H9 (cell line): ENCODE measurements at regions not wholly inside any gene's neighbourhood (a gene's known extent, or its start where the extent isn't known, plus 50 kb on each side); places are given as distances from the start of the nearest gene placed in this dataset.

Experiments
- DNase-seq: peaks from one replicate; pipeline ENCODE4 v3.0.0-alpha.2; 2017
- H2AFZ ChIP-seq: one replicate; pipeline ENCODE4 v1.6.1; 2013; ENCODE audit warnings: mild to moderate bottlenecking, low read length, control low read depth, moderate library complexity
- H2AK5ac ChIP-seq: 2 replicates; pipeline ENCODE4 v1.6.1; 2013; ENCODE audit warnings: low read length, control low read depth, mixed read lengths; ENCODE audit not compliant: insufficient read length
- H2BK120ac ChIP-seq: one replicate; pipeline ENCODE4 v1.6.1; 2013; ENCODE audit warnings: low read depth, mild to moderate bottlenecking, low read length, control low read depth, inconsistent platforms; ENCODE audit not compliant: poor library complexity, severe bottlenecking
- H2BK12ac ChIP-seq: 2 replicates; pipeline ENCODE4 v1.6.1; 2013; ENCODE audit warnings: low read length, control low read depth, mixed read lengths, low read depth; ENCODE audit not compliant: insufficient read length
- H2BK15ac ChIP-seq: 2 replicates; pipeline ENCODE4 v1.6.1; 2013; ENCODE audit warnings: low read depth, low read length, control low read depth
- H2BK20ac ChIP-seq: one replicate; pipeline ENCODE4 v1.6.1; 2013; ENCODE audit warnings: low read depth, mild to moderate bottlenecking, low read length, control low read depth, inconsistent platforms; ENCODE audit not compliant: poor library complexity, severe bottlenecking
- H2BK5ac ChIP-seq: 2 replicates; pipeline ENCODE4 v1.6.1; 2013; ENCODE audit warnings: low read length, control low read depth, mixed read lengths; ENCODE audit not compliant: insufficient read length
- H3K14ac ChIP-seq: 2 replicates; pipeline ENCODE4 v1.6.1; 2013; ENCODE audit warnings: low read length, control low read depth; ENCODE audit not compliant: insufficient read depth
- H3K18ac ChIP-seq: 2 replicates; pipeline ENCODE4 v1.6.1; 2013; ENCODE audit warnings: low read depth, mild to moderate bottlenecking, mixed read lengths, low read length, control low read depth; ENCODE audit not compliant: insufficient read length
- H3K23ac ChIP-seq: 2 replicates; pipeline ENCODE4 v1.6.1; 2013; ENCODE audit warnings: low read length, control low read depth, mixed read lengths, low read depth; ENCODE audit not compliant: insufficient read length
- H3K23me2 ChIP-seq: 2 replicates; pipeline ENCODE4 v1.6.1; 2013; ENCODE audit warnings: low read depth, mild to moderate bottlenecking, mixed read lengths, low read length, control low read depth; ENCODE audit not compliant: insufficient read length, poor library complexity, severe bottlenecking
- H3K27ac ChIP-seq: 2 replicates; pipeline ENCODE4 v1.5.1; 2013; ENCODE audit warnings: low read length, control low read depth, mixed read lengths, low read depth; ENCODE audit not compliant: insufficient read length
- H3K27me3 ChIP-seq: 2 replicates; pipeline ENCODE4 v1.6.1; 2013; ENCODE audit warnings: low read length, control low read depth, inconsistent platforms; ENCODE audit not compliant: insufficient read depth
- H3K4ac ChIP-seq: 2 replicates; pipeline ENCODE4 v1.6.1; 2013; ENCODE audit warnings: low read depth, mild to moderate bottlenecking, control low read depth, inconsistent platforms, low read length, moderate library complexity
- H3K4me1 ChIP-seq: 2 replicates; pipeline ENCODE4 v1.6.1; 2013; ENCODE audit warnings: low read length, control low read depth, inconsistent platforms; ENCODE audit not compliant: insufficient read depth
- H3K4me2 ChIP-seq: 2 replicates; pipeline ENCODE4 v1.6.1; 2013; ENCODE audit warnings: low read length, control low read depth, mixed read lengths; ENCODE audit not compliant: insufficient read length, insufficient read depth
- H3K56ac ChIP-seq: 2 replicates; pipeline ENCODE4 v1.6.1; 2013; ENCODE audit warnings: low read depth, mild to moderate bottlenecking, mixed read lengths, low read length, control low read depth; ENCODE audit not compliant: insufficient read length
- H3K79me1 ChIP-seq: 2 replicates; pipeline ENCODE4 v1.6.1; 2013; ENCODE audit warnings: low read depth, mild to moderate bottlenecking, moderate library complexity, low read length, control low read depth, inconsistent platforms; ENCODE audit not compliant: insufficient read depth, poor library complexity, severe bottlenecking
- H3K79me2 ChIP-seq: 2 replicates; pipeline ENCODE4 v1.6.1; 2013; ENCODE audit warnings: low read length, control low read depth, inconsistent platforms; ENCODE audit not compliant: insufficient read depth
- H3K9ac ChIP-seq: 2 replicates; pipeline ENCODE4 v1.6.1; 2013; ENCODE audit warnings: low read length, control low read depth, mixed read lengths; ENCODE audit not compliant: insufficient read length; ENCODE audit errors: extremely low read depth
- H3K9me3 ChIP-seq: one replicate; pipeline ENCODE4 v1.6.1; 2013; ENCODE audit warnings: low read depth, low read length, inconsistent platforms; ENCODE audit not compliant: control insufficient read depth
- H3T11ph ChIP-seq: one replicate; pipeline ENCODE4 v1.6.1; 2013; ENCODE audit warnings: mild to moderate bottlenecking, low read length, control low read depth, inconsistent platforms
- H4K20me1 ChIP-seq: one replicate; pipeline ENCODE4 v1.6.1; 2013; ENCODE audit not compliant: control insufficient read depth, insufficient read length, insufficient read depth
- H4K5ac ChIP-seq: 2 replicates; pipeline ENCODE4 v1.6.1; 2013; ENCODE audit warnings: low read depth, mild to moderate bottlenecking, mixed read lengths, low read length, control low read depth; ENCODE audit not compliant: insufficient read length
- H4K8ac ChIP-seq: replicated peaks from 2 replicates; pipeline ENCODE4 v1.6.1; 2013; ENCODE audit warnings: low read length, control low read depth, mixed read lengths, low read depth; ENCODE audit not compliant: insufficient read length
- H4K91ac ChIP-seq: 2 replicates; pipeline ENCODE4 v1.6.1; 2013; ENCODE audit warnings: low read depth, mild to moderate bottlenecking, moderate library complexity, mixed read lengths, low read length, control low read depth; ENCODE audit not compliant: insufficient read length
- H3K27ac Mint-ChIP-seq, 3 experiments: 2 replicates in 2 of 3; 3 replicates in 1 of 3; pipeline ENCODE4 v1.8.0; 2020 to 2021; ENCODE audit warnings: mixed read lengths in 3 of 3, mild to moderate bottlenecking in 1 of 3, moderate library complexity in 1 of 3
- H3K27me3 Mint-ChIP-seq: 2 replicates; pipeline ENCODE4 v1.8.0; 2021; ENCODE audit warnings: low read depth, mild to moderate bottlenecking, moderate library complexity, mixed read lengths
- H3K36me3 Mint-ChIP-seq, 3 experiments: 2 replicates in 2 of 3; 3 replicates in 1 of 3; pipeline ENCODE4 v1.8.0; 2020 to 2021; ENCODE audit warnings: low read depth in 3 of 3, mixed read lengths in 3 of 3; ENCODE audit not compliant: insufficient read depth in 1 of 3
- H3K4me1 Mint-ChIP-seq, 2 experiments: 2 replicates each; pipeline ENCODE4 v1.8.0; 2020; ENCODE audit warnings: mixed read lengths in 2 of 2
- H3K4me3 Mint-ChIP-seq, 2 experiments: 2 replicates in 1 of 2; 3 replicates in 1 of 2; pipeline ENCODE4 v1.8.0; 2020 to 2021; ENCODE audit warnings: mild to moderate bottlenecking in 2 of 2, mixed read lengths in 2 of 2, moderate library complexity in 1 of 2
- H3K9me3 Mint-ChIP-seq, 2 experiments: 2 replicates in 1 of 2; 3 replicates in 1 of 2; pipeline ENCODE4 v1.8.0; 2020; ENCODE audit warnings: mild to moderate bottlenecking in 2 of 2, mixed read lengths in 2 of 2, moderate library complexity in 1 of 2
- CTCF ChIP-seq: fragments of 200-600 bp; sonication (generic); conservative IDR thresholded peaks from 3 replicates; pipeline ENCODE4 v1.8.0; 2021; ENCODE audit warnings: antibody characterized with exemption, mild to moderate bottlenecking
- WGBS: extraction: QIAGEN DNeasy Blood & Tissue Kit; methylation state at CpG from one replicate; pipeline ENCODE4 v1.1.7; 2013; ENCODE audit warnings: missing lambda C conversion rate, low lambda C conversion rate, mixed read lengths; ENCODE audit not compliant: insufficient read length; ENCODE audit errors: extremely low coverage; 5-methylcytosine and 5-hydroxymethylcytosine counted together

- Histone ChIP-seq H2BK120ac (no peak overlapping the region), H3K79me2 (no peaks in the 10 kb centered on the region), H3T11ph (no peak overlapping the region), H2AFZ (no peak overlapping the region), H3K4me2 (no peak overlapping the region), H3K9ac (no peak overlapping the region), H3K56ac (no peak overlapping the region), H3K79me1 (no peaks in the 10 kb centered on the region), H2BK20ac (no peak overlapping the region), H3K23me2 (no peaks in the 10 kb centered on the region), H4K20me1 (no peaks in the 10 kb centered on the region), H3K4ac (no peak overlapping the region), H3K4me1 (no peaks in the 10 kb centered on the region), H3K23ac (no peak overlapping the region), H4K5ac (no peak overlapping the region), H3K27me3 (no peaks in the 10 kb centered on the region), H4K8ac (no peak overlapping the region), H3K18ac (no peak overlapping the region), H3K9me3 (no peaks in the 10 kb centered on the region), H3K14ac (no peak overlapping the region), H4K91ac (no peak overlapping the region), H2BK15ac (no peak overlapping the region), H2BK5ac (no peak overlapping the region), H2AK5ac (no peak overlapping the region), H2BK12ac (no peak overlapping the region), H3K27ac (no peak overlapping the region)
- TF ChIP-seq CTCF = no peak
- Mint-ChIP-seq H3K36me3 (no peaks in the 10 kb centered on the region), H3K4me1 (no peaks in the 10 kb centered on the region), H3K27ac (no peak overlapping the region; a peak in 2 of 7 replicates), H3K9me3 (no peaks in the 10 kb centered on the region), H3K27me3 (no peaks in the 10 kb centered on the region), H3K4me3 (no peak overlapping the region)
- no peak for DNase-seq
- no CpG with 5 or more reads among the region's 2 CpGs for WGBS
Measured at GRCh38 chr1:73167009-73167657, 884.8 kb upstream of the NEGR1 start.
